Calu3 (cell line): ENCODE measurements at regions not wholly inside any gene's neighbourhood (a gene's known extent, or its start where the extent isn't known, plus 50 kb on each side); places are given as distances from the start of the nearest gene placed in this dataset.

ENCODE experiments used
- BruUV-seq: library from RNA; stranded (reverse); fragments of 400-500 nt; replicated peaks from 2 replicates; lab custom pipeline; 2021; lab: Mats Ljungman, UMichigan
- CTCF ChIA-PET: fragments of 300-600 bp; sonication (Branson Sonifier 250); formaldehyde crosslinking; loops from one replicate; lab custom pipeline; 2022; ENCODE audit warnings: antibody characterized with exemption; lab: Charles Lee
- DNase-seq: peaks from one replicate; pipeline ENCODE4 v3.0.0; 2022
- H3K27ac Mint-ChIP-seq: one replicate; pipeline ENCODE4 v1.8.0; 2022; ENCODE audit warnings: mixed read lengths; ENCODE audit not compliant: unreplicated experiment
- H3K27me3 Mint-ChIP-seq: one replicate; pipeline ENCODE4 v1.8.0; 2022; ENCODE audit warnings: mixed read lengths; ENCODE audit not compliant: unreplicated experiment
- H3K36me3 Mint-ChIP-seq: one replicate; pipeline ENCODE4 v1.8.0; 2022; ENCODE audit warnings: mild to moderate bottlenecking, moderate library complexity, mixed read lengths; ENCODE audit not compliant: insufficient read depth, unreplicated experiment
- H3K4me1 Mint-ChIP-seq: one replicate; pipeline ENCODE4 v1.8.0; 2022; ENCODE audit warnings: mild to moderate bottlenecking, low read depth, mixed read lengths; ENCODE audit not compliant: unreplicated experiment
- H3K4me3 Mint-ChIP-seq: one replicate; pipeline ENCODE4 v1.8.0; 2022; ENCODE audit warnings: mild to moderate bottlenecking, low read depth, moderate library complexity, mixed read lengths; ENCODE audit not compliant: unreplicated experiment
- H3K9me3 Mint-ChIP-seq: one replicate; pipeline ENCODE4 v1.8.0; 2022; ENCODE audit warnings: low read depth, mixed read lengths; ENCODE audit not compliant: unreplicated experiment
- intact Hi-C: fragments of 100-400 bp; cut with micrococcal nuclease; formaldehyde crosslinking; loops from one replicate; pipeline ENCODE4 v1.10.0; 2022; ENCODE audit not compliant: unreplicated experiment
- TF ChIP-seq, protein P1 (sequence below): fragments of 200-600 bp; IDR thresholded peaks from one replicate; pipeline ENCODE4 v1.8.0; 2022; ENCODE audit warnings: antibody characterized with exemption; ENCODE audit not compliant: unreplicated experiment

DNA sequence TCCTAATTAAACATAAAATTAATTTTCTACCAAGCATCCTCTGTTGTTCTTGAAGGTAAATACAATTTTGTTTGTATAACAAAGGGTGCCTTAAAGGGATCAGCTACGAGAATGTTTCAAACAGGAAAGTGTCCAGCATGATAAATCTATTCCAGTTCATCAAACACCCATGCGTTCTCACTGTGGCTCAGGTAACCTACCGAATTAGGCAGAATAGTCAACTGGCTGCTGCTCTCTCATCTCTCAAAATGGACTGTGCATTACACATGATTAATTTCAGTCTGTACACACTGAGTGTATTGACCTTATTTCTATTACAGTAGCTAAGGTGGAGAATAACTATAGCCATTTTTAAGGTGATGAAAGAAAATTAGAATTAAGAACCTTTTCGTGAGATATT lies 127.5 kb upstream of the RMST start:
- TF ChIP-seq, protein P1, sequence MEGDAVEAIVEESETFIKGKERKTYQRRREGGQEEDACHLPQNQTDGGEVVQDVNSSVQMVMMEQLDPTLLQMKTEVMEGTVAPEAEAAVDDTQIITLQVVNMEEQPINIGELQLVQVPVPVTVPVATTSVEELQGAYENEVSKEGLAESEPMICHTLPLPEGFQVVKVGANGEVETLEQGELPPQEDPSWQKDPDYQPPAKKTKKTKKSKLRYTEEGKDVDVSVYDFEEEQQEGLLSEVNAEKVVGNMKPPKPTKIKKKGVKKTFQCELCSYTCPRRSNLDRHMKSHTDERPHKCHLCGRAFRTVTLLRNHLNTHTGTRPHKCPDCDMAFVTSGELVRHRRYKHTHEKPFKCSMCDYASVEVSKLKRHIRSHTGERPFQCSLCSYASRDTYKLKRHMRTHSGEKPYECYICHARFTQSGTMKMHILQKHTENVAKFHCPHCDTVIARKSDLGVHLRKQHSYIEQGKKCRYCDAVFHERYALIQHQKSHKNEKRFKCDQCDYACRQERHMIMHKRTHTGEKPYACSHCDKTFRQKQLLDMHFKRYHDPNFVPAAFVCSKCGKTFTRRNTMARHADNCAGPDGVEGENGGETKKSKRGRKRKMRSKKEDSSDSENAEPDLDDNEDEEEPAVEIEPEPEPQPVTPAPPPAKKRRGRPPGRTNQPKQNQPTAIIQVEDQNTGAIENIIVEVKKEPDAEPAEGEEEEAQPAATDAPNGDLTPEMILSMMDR: no peak
- H3K27ac Mint-ChIP-seq: no peak overlapping the region
- no peak overlapping the region for H3K4me3 Mint-ChIP-seq
- DNase-seq: no peak
- intact Hi-C loops: no loop called here
- CTCF ChIA-PET: no interaction called here
- no TSS peak for BruUV-seq
- peaks cover 11% of the 10 kb centered on the region for H3K27me3 Mint-ChIP-seq
- no peaks in the 10 kb centered on the region for H3K36me3 Mint-ChIP-seq
- H3K4me1 Mint-ChIP-seq: no peaks in the 10 kb centered on the region
- H3K9me3 Mint-ChIP-seq: no peaks in the 10 kb centered on the region

DNA sequence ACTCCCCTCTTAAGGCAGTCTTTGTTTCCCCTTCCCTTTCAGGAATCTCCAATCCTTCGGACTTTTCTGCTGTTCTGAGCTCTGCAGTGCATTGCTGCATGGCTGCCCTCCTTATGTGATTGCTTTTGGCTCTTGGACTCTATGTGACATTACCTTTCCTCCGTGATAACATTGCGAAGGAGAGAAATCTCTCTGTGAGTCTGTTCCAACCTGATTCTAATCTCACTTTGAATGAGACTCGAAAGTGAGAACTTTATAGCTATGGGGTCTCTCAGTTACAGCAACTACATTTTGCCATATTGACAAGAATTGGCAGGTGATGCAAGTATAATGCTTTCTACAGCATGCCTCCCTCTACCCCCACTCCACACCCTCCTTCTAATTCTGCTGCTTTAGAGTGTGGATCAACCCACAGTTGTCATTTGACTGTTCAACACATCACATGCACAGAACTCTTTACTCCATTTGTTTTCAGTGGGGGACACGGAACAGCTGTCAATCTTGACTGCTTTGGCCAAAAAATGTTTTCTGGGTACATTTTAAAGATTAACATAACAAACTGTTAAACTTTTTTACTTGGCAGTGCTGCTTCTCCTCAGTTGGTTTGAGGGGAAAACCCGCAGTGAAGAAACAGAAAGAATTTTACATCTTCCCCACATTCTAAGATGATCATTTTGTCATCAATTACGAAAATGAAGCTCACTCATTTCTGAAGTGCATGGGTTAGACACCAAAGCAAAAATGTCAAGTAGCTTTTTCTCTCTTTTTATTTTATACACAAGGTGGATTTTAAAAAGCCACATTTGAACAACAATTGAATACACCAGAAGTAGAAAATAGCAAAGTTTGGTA lies 125.5 kb upstream of the RMST start:
- no peak overlapping the region for H3K27ac Mint-ChIP-seq
- intact Hi-C loops: no loop called here
- no peaks in the 10 kb centered on the region for H3K36me3 Mint-ChIP-seq
- no peak for DNase-seq
- TF ChIP-seq, protein P1: no peak
- no TSS peak for BruUV-seq
- H3K27me3 Mint-ChIP-seq: peaks cover 11% of the 10 kb centered on the region
- CTCF ChIA-PET: interaction anchor here (0.9 kb wide), 1 partner anchor 34 kb away, joined by 3 read pairs; no protein-coding TSS in a partner anchor
- no peaks in the 10 kb centered on the region for H3K4me1 Mint-ChIP-seq
- H3K4me3 Mint-ChIP-seq: no peak overlapping the region
- no peaks in the 10 kb centered on the region for H3K9me3 Mint-ChIP-seq

DNA sequence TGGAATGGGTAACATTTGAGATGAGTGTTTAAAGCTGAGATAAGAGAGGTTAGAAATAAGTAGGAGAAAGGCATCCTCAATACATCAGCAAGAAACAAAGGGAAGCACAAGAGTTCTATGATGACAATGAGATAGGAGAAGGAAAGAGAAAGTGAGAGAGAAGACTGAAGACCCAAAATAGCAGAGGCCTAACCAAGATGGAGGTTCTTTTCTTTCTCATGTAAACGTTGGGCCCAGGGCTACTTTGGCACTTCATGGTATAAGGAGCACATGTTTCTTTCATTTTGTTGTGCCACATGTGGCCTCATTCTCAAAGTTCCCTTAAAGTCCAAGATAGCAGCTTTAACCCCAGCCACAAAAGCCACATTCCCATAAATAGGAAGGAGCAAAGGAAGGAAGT lies 120.5 kb upstream of the RMST start:
- Mint-ChIP-seq H3K4me1 (no peaks in the 10 kb centered on the region), H3K27me3 (peaks cover 7% of the 10 kb centered on the region), H3K27ac (no peak overlapping the region), H3K36me3 (no peaks in the 10 kb centered on the region), H3K4me3 (no peak overlapping the region), H3K9me3 (no peaks in the 10 kb centered on the region)
- no peak for DNase-seq
- no TSS peak for BruUV-seq
- intact Hi-C loops: no loop called here
- CTCF ChIA-PET: no interaction called here
- TF ChIP-seq, protein P1: no peak

DNA sequence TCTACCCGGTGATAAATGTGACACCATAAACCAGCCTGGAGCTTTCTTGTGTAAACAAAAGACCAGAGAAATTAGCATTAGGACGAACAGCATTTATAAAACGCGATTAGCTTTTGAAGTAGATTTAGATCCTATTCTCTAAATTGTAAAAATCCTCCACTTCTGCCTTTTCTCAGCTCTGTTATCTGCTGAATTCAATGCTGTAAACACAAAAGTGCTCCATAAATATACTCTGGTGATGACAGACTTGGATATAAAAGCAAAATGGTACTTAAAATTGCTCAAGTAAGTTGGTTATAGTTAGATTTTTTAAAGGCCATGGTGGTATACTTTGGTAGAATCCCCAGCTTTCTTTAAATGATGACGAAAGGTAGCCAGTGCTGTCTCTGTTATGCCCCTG lies 114.6 kb upstream of the RMST start:
- Mint-ChIP-seq H3K27me3 (peaks cover 12% of the 10 kb centered on the region), H3K36me3 (no peaks in the 10 kb centered on the region), H3K4me1 (no peaks in the 10 kb centered on the region), H3K9me3 (peaks cover 4% of the 10 kb centered on the region), H3K27ac (no peak overlapping the region), H3K4me3 (no peak overlapping the region)
- no TSS peak for BruUV-seq
- intact Hi-C loops: no loop called here
- TF ChIP-seq, protein P1: no peak
- DNase-seq: no peak
- CTCF ChIA-PET: no interaction called here
